HT-29 (cell line): ENCODE measurements at regions not wholly inside any gene's neighbourhood (a gene's known extent, or its start where the extent isn't known, plus 50 kb on each side); places are given as distances from the start of the nearest gene placed in this dataset.

Experiments
- DNase-seq: peaks from one replicate; pipeline ENCODE4 v3.0.0-alpha.2; 2015; ENCODE audit warnings: low spot score

- no peak for DNase-seq
Measured at GRCh38 chr20:19949195-19949867, 67.8 kb upstream of the NAA20 start.

GRCh38 chr20:19950042-19950441 is 67.1 kb upstream of the NAA20 start:
- no peak for DNase-seq

GRCh38 chr20:19952392-19952791 is 64.8 kb upstream of the NAA20 start:
- DNase-seq, result no peak

- no peak for DNase-seq
Measured at GRCh38 chr20:19953606-19954005, 63.6 kb upstream of the NAA20 start.

GRCh38 chr20:19956976-19957375 is 60.2 kb upstream of the NAA20 start:
- no peak for DNase-seq

GRCh38 chr20:19958219-19958618 is 58.9 kb upstream of the NAA20 start:
- DNase-seq, result no peak

GRCh38 chr20:19958928-19959327 is 58.2 kb upstream of the NAA20 start:
- DNase-seq, result no peak

GRCh38 chr20:19960745-19961144 is 56.4 kb upstream of the NAA20 start:
- no peak for DNase-seq

- no peak for DNase-seq
Measured at GRCh38 chr20:19961293-19961692, 55.9 kb upstream of the NAA20 start.

GRCh38 chr20:19962958-19963357 is 54.2 kb upstream of the NAA20 start:
- no peak for DNase-seq

GRCh38 chr20:19964289-19965265 is 52.6 kb upstream of the NAA20 start:
- DNase-seq, result peak; percentile 59

GRCh38 chr20:19966840-19967239 is 50.3 kb upstream of the NAA20 start:
- DNase-seq, result peak; percentile 14
